ENCODE measurements at regions not wholly inside any gene's neighbourhood (a gene's known extent, or its start where the extent isn't known, plus 50 kb on each side); places are given as distances from the start of the nearest gene placed in this dataset.

GRCh38 chr11:92505689-92506088, 281.1 kb downstream of the FAT3 start:
- Mint-ChIP-seq H3K36me3 (peaks cover 2% of the 10 kb centered on the region), H3K4me1 (peaks cover 36% of the 10 kb centered on the region), H3K27me3 (ENCODE audit: insufficient read depth, low read depth) (no peaks in the 10 kb centered on the region), H3K27ac (no peak overlapping the region), H3K4me3 (no peak overlapping the region), H3K9me3 (no peaks in the 10 kb centered on the region)
- Histone ChIP-seq H3K27ac (no peak overlapping the region), H3K9me3 (ENCODE audit: low read depth) (no peaks in the 10 kb centered on the region), H3K27me3 (no peaks in the 10 kb centered on the region), H3K4me1 (peaks cover 27% of the 10 kb centered on the region), H3K79me2 (ENCODE audit: low read depth) (no peaks in the 10 kb centered on the region), H3K4me2 (no peak overlapping the region), H3F3A (ENCODE audit: low read depth) (peaks cover 11% of the 10 kb centered on the region), H3K9ac (no peak overlapping the region), H2AFZ (replicated peaks) (no peak overlapping the region), H3K4me3 (no peak overlapping the region), H4K20me1 (ENCODE audit: low read depth) (peaks cover 5% of the 10 kb centered on the region), H3K36me3 (no peaks in the 10 kb centered on the region)
- DNase-seq (ENCODE audit: low spot score) = no peak
- TF ChIP-seq, protein P1, sequence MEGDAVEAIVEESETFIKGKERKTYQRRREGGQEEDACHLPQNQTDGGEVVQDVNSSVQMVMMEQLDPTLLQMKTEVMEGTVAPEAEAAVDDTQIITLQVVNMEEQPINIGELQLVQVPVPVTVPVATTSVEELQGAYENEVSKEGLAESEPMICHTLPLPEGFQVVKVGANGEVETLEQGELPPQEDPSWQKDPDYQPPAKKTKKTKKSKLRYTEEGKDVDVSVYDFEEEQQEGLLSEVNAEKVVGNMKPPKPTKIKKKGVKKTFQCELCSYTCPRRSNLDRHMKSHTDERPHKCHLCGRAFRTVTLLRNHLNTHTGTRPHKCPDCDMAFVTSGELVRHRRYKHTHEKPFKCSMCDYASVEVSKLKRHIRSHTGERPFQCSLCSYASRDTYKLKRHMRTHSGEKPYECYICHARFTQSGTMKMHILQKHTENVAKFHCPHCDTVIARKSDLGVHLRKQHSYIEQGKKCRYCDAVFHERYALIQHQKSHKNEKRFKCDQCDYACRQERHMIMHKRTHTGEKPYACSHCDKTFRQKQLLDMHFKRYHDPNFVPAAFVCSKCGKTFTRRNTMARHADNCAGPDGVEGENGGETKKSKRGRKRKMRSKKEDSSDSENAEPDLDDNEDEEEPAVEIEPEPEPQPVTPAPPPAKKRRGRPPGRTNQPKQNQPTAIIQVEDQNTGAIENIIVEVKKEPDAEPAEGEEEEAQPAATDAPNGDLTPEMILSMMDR (IDR thresholded peaks at IDR 0.05) = no peak
- TF ChIP-seq EZH2 (IDR thresholded peaks at IDR 0.05) (no peak), EZH2phosphoT487 (IDR thresholded peaks at IDR 0.05) (no peak)

GRCh38 chr11:92506809-92507336, 282.3 kb downstream of the FAT3 start:
- Histone ChIP-seq H3K27me3 (no peaks in the 10 kb centered on the region), H3K9me3 (ENCODE audit: low read depth) (no peaks in the 10 kb centered on the region), H3K4me1 (peaks cover 33% of the 10 kb centered on the region), H3K4me3 (no peak overlapping the region), H3K27ac (no peak overlapping the region), H3K79me2 (ENCODE audit: low read depth) (no peaks in the 10 kb centered on the region), H4K20me1 (ENCODE audit: low read depth) (peaks cover 5% of the 10 kb centered on the region), H3F3A (ENCODE audit: low read depth) (peaks cover 22% of the 10 kb centered on the region), H3K4me2 (peak overlapping the region; percentile 54), H3K36me3 (no peaks in the 10 kb centered on the region), H2AFZ (replicated peaks) (no peak overlapping the region), H3K9ac (no peak overlapping the region)
- no peak overlapping the region for H3K27ac Mint-ChIP-seq
- no peaks in the 10 kb centered on the region for H3K9me3 Mint-ChIP-seq
- TF ChIP-seq EZH2phosphoT487 (IDR thresholded peaks at IDR 0.05) (no peak), EZH2 (IDR thresholded peaks at IDR 0.05) (no peak)
- TF ChIP-seq, protein P1 (IDR thresholded peaks at IDR 0.05) = no peak
- H3K36me3 Mint-ChIP-seq = peaks cover 2% of the 10 kb centered on the region
- peaks cover 40% of the 10 kb centered on the region for H3K4me1 Mint-ChIP-seq
- no peaks in the 10 kb centered on the region for H3K27me3 Mint-ChIP-seq (ENCODE audit: insufficient read depth, low read depth)
- no peak for DNase-seq (ENCODE audit: low spot score)
- H3K4me3 Mint-ChIP-seq = no peak overlapping the region

DNA sequence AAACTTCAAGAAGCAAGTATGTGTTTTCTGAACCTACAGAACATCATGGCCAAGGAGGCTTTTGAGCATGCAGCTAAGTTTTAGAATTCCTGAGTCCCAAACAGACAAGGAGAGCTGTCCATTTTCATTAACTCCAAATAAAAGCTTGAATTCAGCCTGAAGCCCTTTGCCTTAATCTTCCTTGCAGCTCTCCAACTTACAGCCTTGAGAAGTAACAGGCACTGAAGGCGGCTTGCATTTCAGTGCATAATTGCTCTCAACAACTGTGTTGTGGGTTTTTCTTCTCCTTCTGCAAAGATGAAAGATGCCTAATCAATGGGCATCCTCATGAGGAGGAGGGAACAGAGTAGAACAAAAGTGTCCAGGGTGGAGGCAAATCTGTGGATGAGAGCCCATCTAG, 286.0 kb downstream of the FAT3 start:
- no peak overlapping the region for H3K4me3 ChIP-seq
- peak overlapping the region; percentile 51 for H3K4me2 ChIP-seq
- H3F3A ChIP-seq (ENCODE audit: low read depth) = peaks cover 28% of the 10 kb centered on the region
- no peaks in the 10 kb centered on the region for H3K36me3 ChIP-seq
- H4K20me1 ChIP-seq (ENCODE audit: low read depth) = peaks cover 5% of the 10 kb centered on the region
- H3K9ac ChIP-seq = no peak overlapping the region
- TF ChIP-seq EZH2 (IDR thresholded peaks at IDR 0.05) (no peak), EZH2phosphoT487 (IDR thresholded peaks at IDR 0.05) (no peak)
- TF ChIP-seq, protein P1 (IDR thresholded peaks at IDR 0.05) = no peak
- Mint-ChIP-seq H3K27me3 (ENCODE audit: insufficient read depth, low read depth) (no peaks in the 10 kb centered on the region), H3K4me3 (no peak overlapping the region), H3K36me3 (no peaks in the 10 kb centered on the region), H3K9me3 (no peaks in the 10 kb centered on the region), H3K27ac (peak overlapping the region; percentile 62), H3K4me1 (peaks cover 55% of the 10 kb centered on the region)
- peak; percentile 71 for DNase-seq (ENCODE audit: low spot score)
- H3K9me3 ChIP-seq (ENCODE audit: low read depth) = no peaks in the 10 kb centered on the region
- H2AFZ ChIP-seq (replicated peaks) = no peak overlapping the region
- peaks cover 38% of the 10 kb centered on the region for H3K4me1 ChIP-seq
- no peaks in the 10 kb centered on the region for H3K27me3 ChIP-seq
- peak overlapping the region; percentile 47 for H3K27ac ChIP-seq
- H3K79me2 ChIP-seq (ENCODE audit: low read depth) = no peaks in the 10 kb centered on the region
